ENCODE measurements at regions not wholly inside any gene's neighbourhood (a gene's known extent, or its start where the extent isn't known, plus 50 kb on each side); places are given as distances from the start of the nearest gene placed in this dataset.

DNA sequence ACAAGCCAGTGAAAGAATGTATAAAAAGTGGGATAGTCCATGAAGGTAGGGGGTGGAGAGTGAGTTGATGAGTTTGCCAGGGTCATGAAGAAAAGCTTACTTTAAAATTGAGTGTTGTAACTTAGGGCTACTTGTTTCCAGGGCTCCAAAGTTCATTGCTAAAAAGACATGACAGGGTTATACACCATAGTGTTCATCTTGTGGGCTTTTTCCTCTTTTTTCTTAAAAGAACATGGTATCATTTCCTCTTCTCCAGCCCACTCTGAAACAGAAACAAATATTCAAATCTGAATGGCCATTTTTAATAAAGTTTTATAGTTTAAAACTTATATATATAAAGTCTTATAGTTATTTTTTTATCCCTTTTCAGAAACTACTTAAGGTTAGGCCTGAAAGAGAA is 115.7 kb upstream of the SMC2 start:
- Mint-ChIP-seq H3K4me1 (ENCODE audit: low read depth) (no peaks in the 10 kb centered on the region), H3K9me3 (ENCODE audit: low read depth) (no peaks in the 10 kb centered on the region), H3K36me3 (ENCODE audit: low read depth) (no peaks in the 10 kb centered on the region), H3K27ac (ENCODE audit: unreplicated experiment) (no peak overlapping the region), H3K27me3 (ENCODE audit: low read depth) (peaks cover 6% of the 10 kb centered on the region), H3K4me3 (ENCODE audit: unreplicated experiment) (no peak overlapping the region)
- DNase-seq (ENCODE audit: low spot score): no peak
- TF ChIP-seq, protein P1, sequence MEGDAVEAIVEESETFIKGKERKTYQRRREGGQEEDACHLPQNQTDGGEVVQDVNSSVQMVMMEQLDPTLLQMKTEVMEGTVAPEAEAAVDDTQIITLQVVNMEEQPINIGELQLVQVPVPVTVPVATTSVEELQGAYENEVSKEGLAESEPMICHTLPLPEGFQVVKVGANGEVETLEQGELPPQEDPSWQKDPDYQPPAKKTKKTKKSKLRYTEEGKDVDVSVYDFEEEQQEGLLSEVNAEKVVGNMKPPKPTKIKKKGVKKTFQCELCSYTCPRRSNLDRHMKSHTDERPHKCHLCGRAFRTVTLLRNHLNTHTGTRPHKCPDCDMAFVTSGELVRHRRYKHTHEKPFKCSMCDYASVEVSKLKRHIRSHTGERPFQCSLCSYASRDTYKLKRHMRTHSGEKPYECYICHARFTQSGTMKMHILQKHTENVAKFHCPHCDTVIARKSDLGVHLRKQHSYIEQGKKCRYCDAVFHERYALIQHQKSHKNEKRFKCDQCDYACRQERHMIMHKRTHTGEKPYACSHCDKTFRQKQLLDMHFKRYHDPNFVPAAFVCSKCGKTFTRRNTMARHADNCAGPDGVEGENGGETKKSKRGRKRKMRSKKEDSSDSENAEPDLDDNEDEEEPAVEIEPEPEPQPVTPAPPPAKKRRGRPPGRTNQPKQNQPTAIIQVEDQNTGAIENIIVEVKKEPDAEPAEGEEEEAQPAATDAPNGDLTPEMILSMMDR (IDR thresholded peaks at IDR 0.05): no peak

DNA sequence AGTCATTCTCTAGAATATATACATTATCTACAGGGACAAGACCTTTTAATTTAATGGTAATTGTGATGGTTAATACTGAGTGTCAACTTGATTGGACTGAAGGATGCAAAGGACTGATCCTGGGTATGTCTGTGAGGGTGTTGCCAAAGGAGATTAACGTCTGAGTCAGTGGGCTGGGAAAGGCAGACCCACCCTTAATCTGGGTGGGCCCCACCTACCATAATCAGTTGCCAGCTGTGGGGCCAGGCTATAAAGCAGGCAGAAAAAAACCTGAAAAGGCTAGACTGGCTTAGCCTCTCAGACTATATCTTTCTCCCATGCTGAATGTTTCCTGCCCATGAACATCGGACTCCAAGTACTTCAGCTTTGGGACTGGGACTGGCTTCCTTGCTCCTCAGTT is 112.2 kb upstream of the SMC2 start:
- TF ChIP-seq, protein P1 (IDR thresholded peaks at IDR 0.05): no peak

DNA sequence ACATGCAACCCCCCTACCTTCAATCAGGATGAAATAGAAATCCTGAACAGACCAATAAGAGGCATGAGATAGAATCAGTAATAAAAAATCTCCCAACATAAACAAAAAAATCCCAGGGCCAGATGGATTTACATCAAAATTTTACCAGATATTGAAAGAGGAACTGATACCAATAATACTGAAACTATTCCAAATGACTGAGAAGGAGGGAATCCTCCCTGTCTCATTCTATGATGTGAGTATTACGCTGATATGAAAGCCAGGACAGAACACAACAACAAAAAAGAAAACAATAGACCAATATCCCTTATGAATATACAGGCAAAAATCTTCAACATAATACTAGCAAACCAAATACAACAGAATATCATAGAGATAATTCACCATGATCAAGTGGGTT is 109.0 kb upstream of the SMC2 start:
- Mint-ChIP-seq H3K4me1 (ENCODE audit: low read depth) (no peaks in the 10 kb centered on the region), H3K4me3 (ENCODE audit: unreplicated experiment) (no peak overlapping the region), H3K36me3 (ENCODE audit: low read depth) (no peaks in the 10 kb centered on the region), H3K9me3 (ENCODE audit: low read depth) (no peaks in the 10 kb centered on the region), H3K27ac (ENCODE audit: unreplicated experiment) (no peak overlapping the region), H3K27me3 (ENCODE audit: low read depth) (peaks cover 4% of the 10 kb centered on the region)
- DNase-seq (ENCODE audit: low spot score): no peak
- TF ChIP-seq, protein P1 (IDR thresholded peaks at IDR 0.05): no peak

More for the DNA sequence above, 112.2 kb upstream of the SMC2 start:
- no peak for DNase-seq (ENCODE audit: low spot score)
- Mint-ChIP-seq H3K4me1 (ENCODE audit: low read depth) (no peaks in the 10 kb centered on the region), H3K4me3 (ENCODE audit: unreplicated experiment) (no peak overlapping the region), H3K36me3 (ENCODE audit: low read depth) (no peaks in the 10 kb centered on the region), H3K27me3 (ENCODE audit: low read depth) (peaks cover 9% of the 10 kb centered on the region), H3K9me3 (ENCODE audit: low read depth) (no peaks in the 10 kb centered on the region), H3K27ac (ENCODE audit: unreplicated experiment) (no peak overlapping the region)

DNA sequence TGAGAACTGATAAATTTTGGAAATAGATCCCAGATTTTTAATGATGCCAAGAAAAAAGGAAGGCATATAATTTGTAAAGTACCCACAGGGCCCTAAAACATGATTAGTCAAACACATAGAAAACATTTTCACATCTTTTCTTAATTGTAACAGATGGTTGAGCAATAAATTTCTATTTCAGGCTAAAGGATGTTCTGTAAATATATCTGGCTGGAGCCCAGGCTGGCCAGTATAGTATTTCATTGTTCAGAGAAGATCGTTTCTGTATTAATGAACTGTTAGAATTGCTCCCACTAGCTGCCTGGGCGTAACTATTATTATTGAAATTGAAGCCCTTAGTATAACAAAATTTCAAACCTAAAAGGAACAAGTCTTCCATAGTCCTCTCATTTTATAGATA is 105.3 kb upstream of the SMC2 start:
- H3K27ac Mint-ChIP-seq (ENCODE audit: unreplicated experiment): no peak overlapping the region
- no peaks in the 10 kb centered on the region for H3K4me1 Mint-ChIP-seq (ENCODE audit: low read depth)
- H3K9me3 Mint-ChIP-seq (ENCODE audit: low read depth): no peaks in the 10 kb centered on the region
- no peaks in the 10 kb centered on the region for H3K36me3 Mint-ChIP-seq (ENCODE audit: low read depth)
- peaks cover 7% of the 10 kb centered on the region for H3K27me3 Mint-ChIP-seq (ENCODE audit: low read depth)
- DNase-seq (ENCODE audit: low spot score): no peak
- H3K4me3 Mint-ChIP-seq (ENCODE audit: unreplicated experiment): no peak overlapping the region
- TF ChIP-seq, protein P1 (IDR thresholded peaks at IDR 0.05): no peak

DNA sequence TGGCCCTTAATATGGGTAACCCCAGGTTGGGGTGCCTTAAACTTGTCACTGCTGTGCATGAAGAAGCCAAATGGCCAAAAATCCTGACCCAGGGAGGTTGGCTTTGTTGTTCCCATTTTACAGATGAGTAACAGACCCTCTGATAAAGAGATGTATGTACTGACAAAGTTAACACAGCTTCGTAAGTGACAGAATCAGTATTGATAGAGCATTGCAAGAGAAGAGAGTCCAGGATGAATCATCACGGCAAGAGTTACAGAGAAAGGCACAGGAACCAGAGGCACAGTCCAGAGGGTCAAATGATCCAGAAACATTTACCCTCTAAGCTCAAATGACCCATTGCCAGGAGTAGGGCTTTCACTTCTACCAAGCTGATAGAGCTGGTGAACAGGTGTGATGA is 103.8 kb upstream of the SMC2 start:
- Mint-ChIP-seq H3K36me3 (ENCODE audit: low read depth) (no peaks in the 10 kb centered on the region), H3K9me3 (ENCODE audit: low read depth) (no peaks in the 10 kb centered on the region), H3K4me3 (ENCODE audit: unreplicated experiment) (no peak overlapping the region), H3K27me3 (ENCODE audit: low read depth) (peaks cover 7% of the 10 kb centered on the region), H3K27ac (ENCODE audit: unreplicated experiment) (no peak overlapping the region), H3K4me1 (ENCODE audit: low read depth) (no peaks in the 10 kb centered on the region)
- TF ChIP-seq, protein P1 (IDR thresholded peaks at IDR 0.05): no peak
- DNase-seq (ENCODE audit: low spot score): no peak
